Caco-2 (cell line): ENCODE measurements at regions not wholly inside any gene's neighbourhood (a gene's known extent, or its start where the extent isn't known, plus 50 kb on each side); places are given as distances from the start of the nearest gene placed in this dataset.

Experiments
- BruUV-seq: library from RNA; stranded (reverse); fragments of 400-500 nt; replicated peaks from 2 replicates; lab custom pipeline; 2021; lab: Mats Ljungman, UMichigan
- CTCF ChIA-PET: fragments of 300-600 bp; sonication (Branson Sonifier 250); formaldehyde crosslinking; loops from one replicate; lab custom pipeline; 2022; ENCODE audit warnings: antibody characterized with exemption; lab: Charles Lee
- POLR2A ChIA-PET: fragments of 300-600 bp; sonication (Branson Sonifier 250); formaldehyde crosslinking; loops from one replicate; lab custom pipeline; 2022; ENCODE audit warnings: antibody characterized with exemption; lab: Charles Lee
- DNase-seq, 2 experiments: peaks; one replicate each; pipeline versions ENCODE4 v3.0.0 to v3.0.0-alpha.2; 2020 to 2022
- H3K27me3 ChIP-seq: replicated peaks from 2 replicates; pipeline ENCODE4 v1.6.0; 2011; ENCODE audit warnings: low read length; ENCODE audit not compliant: control insufficient read depth, insufficient read depth
- H3K36me3 ChIP-seq: 2 replicates; pipeline ENCODE4 v1.5.1; 2011; ENCODE audit warnings: low read length; ENCODE audit not compliant: control insufficient read depth, insufficient read depth
- H3K4me1 ChIP-seq: fragments of 250-450 bp; sonication (Bioruptor Pico); 2 replicates; pipeline ENCODE4 v1.5.1; 2020; ENCODE audit warnings: mild to moderate bottlenecking
- H3K4me3 ChIP-seq: 2 replicates; pipeline ENCODE4 v1.5.1; 2011; ENCODE audit warnings: low read depth, mild to moderate bottlenecking, control low read depth, low read length
- H3K9me3 ChIP-seq: fragments of 250-450 bp; sonication (Bioruptor Pico); 2 replicates; pipeline ENCODE4 v1.5.1; 2020; ENCODE audit warnings: mild to moderate bottlenecking, moderate library complexity
- H3K27ac Mint-ChIP-seq: one replicate; pipeline ENCODE4 v1.8.0; 2022; ENCODE audit warnings: mixed read lengths; ENCODE audit not compliant: unreplicated experiment
- H3K27me3 Mint-ChIP-seq: one replicate; pipeline ENCODE4 v1.8.0; 2022; ENCODE audit warnings: mixed read lengths; ENCODE audit not compliant: insufficient read depth, unreplicated experiment
- H3K36me3 Mint-ChIP-seq: one replicate; pipeline ENCODE4 v1.8.0; 2022; ENCODE audit warnings: mild to moderate bottlenecking, mixed read lengths; ENCODE audit not compliant: insufficient read depth, unreplicated experiment
- H3K4me1 Mint-ChIP-seq: one replicate; pipeline ENCODE4 v1.8.0; 2022; ENCODE audit warnings: low read depth, mixed read lengths; ENCODE audit not compliant: unreplicated experiment
- H3K4me3 Mint-ChIP-seq: one replicate; pipeline ENCODE4 v1.8.0; 2022; ENCODE audit warnings: mild to moderate bottlenecking, moderate library complexity, mixed read lengths; ENCODE audit not compliant: unreplicated experiment
- H3K9me3 Mint-ChIP-seq: one replicate; pipeline ENCODE4 v1.8.0; 2022; ENCODE audit warnings: mixed read lengths; ENCODE audit not compliant: unreplicated experiment
- intact Hi-C: fragments of 100-400 bp; cut with micrococcal nuclease; formaldehyde crosslinking; loops from one replicate; pipeline ENCODE4 v1.10.0; 2022; ENCODE audit not compliant: unreplicated experiment
- TF ChIP-seq, protein P1 (sequence below), 2 experiments: fragments of 200-600 bp in 1 of 2; IDR thresholded peaks; 1 replicate in 1 of 2; 2 replicates in 1 of 2; pipeline versions ENCODE4 v1.5.1 to v1.8.0; 2011 to 2022; ENCODE audit warnings: antibody characterized with exemption in 1 of 2, control low read depth in 1 of 2, inconsistent platforms in 1 of 2, low read depth in 1 of 2, low read length in 1 of 2, mild to moderate bottlenecking in 1 of 2, moderate library complexity in 1 of 2; ENCODE audit not compliant: insufficient read depth in 1 of 2, severe bottlenecking in 1 of 2, unreplicated experiment in 1 of 2

DNA sequence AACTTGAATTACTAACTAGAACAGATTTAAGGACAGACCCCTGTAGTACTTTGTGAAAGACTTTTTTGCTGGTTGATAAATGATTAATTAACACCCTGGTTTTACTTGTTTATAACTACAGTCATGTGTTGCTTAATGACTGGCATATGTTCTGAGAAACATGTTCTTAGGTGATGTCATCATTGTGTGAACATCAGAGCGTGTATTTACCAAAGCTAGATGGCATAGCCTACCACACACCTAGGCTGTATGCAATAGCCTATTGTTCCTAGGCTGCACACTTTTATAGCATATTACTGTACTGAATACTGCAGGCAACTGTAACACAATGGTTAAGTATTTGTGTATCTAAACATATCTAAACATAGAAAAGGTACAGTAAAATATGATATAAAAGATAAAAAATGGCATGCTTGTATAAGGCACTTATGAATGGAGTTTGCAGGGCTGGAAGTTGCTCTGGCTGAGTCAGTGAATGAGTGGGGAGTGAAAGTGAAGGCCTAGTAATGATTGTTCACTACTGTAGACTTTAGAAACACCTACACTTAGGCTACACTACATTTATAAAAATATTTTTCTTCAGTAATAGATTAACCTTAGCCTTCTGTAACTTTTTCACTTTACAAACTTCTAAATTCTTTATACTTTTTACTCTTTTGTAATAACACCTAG lies 260.3 kb downstream of the KCNRG start:
- DNase-seq, result no peak
- no peaks in the 10 kb centered on the region for H3K4me1 ChIP-seq
- CTCF ChIA-PET, result no interaction called here
- intact Hi-C loops, result no loop called here
- H3K27me3 ChIP-seq, result no peaks in the 10 kb centered on the region
- H3K4me1 Mint-ChIP-seq, result no peaks in the 10 kb centered on the region
- H3K36me3 Mint-ChIP-seq, result peaks cover 6% of the 10 kb centered on the region
- H3K9me3 ChIP-seq, result peaks cover 7% of the 10 kb centered on the region; the same call in 1 of the 2 replicates
- no peaks in the 10 kb centered on the region for H3K27me3 Mint-ChIP-seq
- H3K4me3 ChIP-seq, result no peak overlapping the region
- H3K36me3 ChIP-seq, result no peaks in the 10 kb centered on the region
- POLR2A ChIA-PET, result no interaction called here
- H3K9me3 Mint-ChIP-seq, result peaks cover 19% of the 10 kb centered on the region
- H3K4me3 Mint-ChIP-seq, result no peak overlapping the region
- H3K27ac Mint-ChIP-seq, result no peak overlapping the region
- TF ChIP-seq, protein P1, sequence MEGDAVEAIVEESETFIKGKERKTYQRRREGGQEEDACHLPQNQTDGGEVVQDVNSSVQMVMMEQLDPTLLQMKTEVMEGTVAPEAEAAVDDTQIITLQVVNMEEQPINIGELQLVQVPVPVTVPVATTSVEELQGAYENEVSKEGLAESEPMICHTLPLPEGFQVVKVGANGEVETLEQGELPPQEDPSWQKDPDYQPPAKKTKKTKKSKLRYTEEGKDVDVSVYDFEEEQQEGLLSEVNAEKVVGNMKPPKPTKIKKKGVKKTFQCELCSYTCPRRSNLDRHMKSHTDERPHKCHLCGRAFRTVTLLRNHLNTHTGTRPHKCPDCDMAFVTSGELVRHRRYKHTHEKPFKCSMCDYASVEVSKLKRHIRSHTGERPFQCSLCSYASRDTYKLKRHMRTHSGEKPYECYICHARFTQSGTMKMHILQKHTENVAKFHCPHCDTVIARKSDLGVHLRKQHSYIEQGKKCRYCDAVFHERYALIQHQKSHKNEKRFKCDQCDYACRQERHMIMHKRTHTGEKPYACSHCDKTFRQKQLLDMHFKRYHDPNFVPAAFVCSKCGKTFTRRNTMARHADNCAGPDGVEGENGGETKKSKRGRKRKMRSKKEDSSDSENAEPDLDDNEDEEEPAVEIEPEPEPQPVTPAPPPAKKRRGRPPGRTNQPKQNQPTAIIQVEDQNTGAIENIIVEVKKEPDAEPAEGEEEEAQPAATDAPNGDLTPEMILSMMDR (IDR thresholded peaks at IDR 0.05; ENCODE audit: insufficient read depth in 1 of 2, low read depth in 1 of 2, low read length in 1 of 2, severe bottlenecking in 1 of 2, unreplicated experiment in 1 of 2), result no peak
- BruUV-seq, result no TSS peak

DNA sequence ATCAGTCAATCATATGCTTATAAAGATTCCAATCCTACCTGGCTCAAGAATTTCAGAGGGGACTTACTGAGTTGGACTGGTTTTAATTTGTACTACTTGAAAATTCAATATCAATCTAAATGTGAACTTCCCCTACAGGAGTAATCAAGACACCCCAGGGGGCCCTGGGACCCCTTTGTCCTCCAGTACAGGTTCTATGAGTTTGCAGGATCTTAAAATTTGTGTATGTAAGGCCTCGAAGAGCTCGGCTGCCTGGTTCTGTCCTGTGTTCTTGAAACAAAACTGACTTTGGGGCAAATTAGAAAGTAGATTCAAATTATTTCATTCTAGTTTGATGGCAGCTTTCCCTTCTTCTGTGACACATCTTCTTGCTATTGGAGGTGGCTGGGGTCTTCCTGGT lies 261.3 kb downstream of the KCNRG start:
- Histone ChIP-seq H3K4me3 (no peak overlapping the region), H3K36me3 (no peaks in the 10 kb centered on the region), H3K9me3 (peaks cover 12% of the 10 kb centered on the region; the same call in 1 of the 2 replicates), H3K4me1 (no peaks in the 10 kb centered on the region), H3K27me3 (no peaks in the 10 kb centered on the region)
- POLR2A ChIA-PET, result no interaction called here
- TF ChIP-seq, protein P1 (IDR thresholded peaks at IDR 0.05; ENCODE audit: insufficient read depth in 1 of 2, low read depth in 1 of 2, low read length in 1 of 2, severe bottlenecking in 1 of 2, unreplicated experiment in 1 of 2), result no peak
- no peak overlapping the region for H3K27ac Mint-ChIP-seq
- no peaks in the 10 kb centered on the region for H3K4me1 Mint-ChIP-seq
- CTCF ChIA-PET, result interaction anchor here (0.6 kb wide), 1 partner anchor 489 kb away, joined by 3 read pairs; no protein-coding TSS in a partner anchor
- H3K27me3 Mint-ChIP-seq, result no peaks in the 10 kb centered on the region
- H3K4me3 Mint-ChIP-seq, result no peak overlapping the region
- H3K9me3 Mint-ChIP-seq, result peaks cover 29% of the 10 kb centered on the region
- no peak for DNase-seq
- BruUV-seq, result no TSS peak
- intact Hi-C loops, result no loop called here
- H3K36me3 Mint-ChIP-seq, result peaks cover 6% of the 10 kb centered on the region

DNA sequence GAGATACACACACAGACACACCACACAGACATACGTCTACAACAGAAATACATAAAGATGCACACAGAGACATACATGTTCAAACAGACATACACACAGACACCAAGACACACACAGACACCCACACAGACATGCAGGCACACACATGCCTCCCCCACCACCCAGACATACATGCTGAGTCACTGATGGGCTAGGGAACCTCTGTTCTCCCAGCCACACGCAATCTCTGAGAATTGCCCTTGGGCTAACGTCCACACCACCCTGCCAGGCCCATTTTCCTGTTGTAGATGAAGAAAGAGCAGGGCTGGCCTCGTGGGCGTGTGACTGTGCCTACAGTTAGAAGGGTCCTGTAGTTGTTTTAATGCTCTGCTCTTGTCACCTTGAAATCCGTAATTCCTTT lies 261.9 kb downstream of the KCNRG start:
- Mint-ChIP-seq H3K36me3 (peaks cover 8% of the 10 kb centered on the region), H3K4me1 (peaks cover 1% of the 10 kb centered on the region), H3K27ac (no peak overlapping the region), H3K4me3 (no peak overlapping the region), H3K9me3 (peaks cover 32% of the 10 kb centered on the region), H3K27me3 (no peaks in the 10 kb centered on the region)
- intact Hi-C loops, result no loop called here
- no TSS peak for BruUV-seq
- DNase-seq, result no peak
- Histone ChIP-seq H3K27me3 (no peaks in the 10 kb centered on the region), H3K36me3 (0 out of 2 replicates have a peak, but pooled peaks cover 1% of the 10 kb centered on the region), H3K9me3 (peaks cover 12% of the 10 kb centered on the region; the same call in 1 of the 2 replicates), H3K4me3 (no peak overlapping the region), H3K4me1 (no peaks in the 10 kb centered on the region)
- CTCF ChIA-PET, result interaction anchor here (0.6 kb wide), 1 partner anchor 489 kb away, joined by 3 read pairs; no protein-coding TSS in a partner anchor
- TF ChIP-seq, protein P1 (IDR thresholded peaks at IDR 0.05; ENCODE audit: insufficient read depth in 1 of 2, low read depth in 1 of 2, low read length in 1 of 2, severe bottlenecking in 1 of 2, unreplicated experiment in 1 of 2), result no peak
- POLR2A ChIA-PET, result no interaction called here
